HEK293 (cell line): ENCODE measurements at regions not wholly inside any gene's neighbourhood (a gene's known extent, or its start where the extent isn't known, plus 50 kb on each side); places are given as distances from the start of the nearest gene placed in this dataset.

Experiments used
- CTCF ChIA-PET: fragments of 350-600 bp; formaldehyde crosslinking; extraction: SDS; loops from one replicate; lab custom pipeline; 2021; ENCODE audit warnings: antibody characterized with exemption; lab: Yijun Ruan, JAX
- POLR2A ChIA-PET: fragments of 300-600 bp; formaldehyde crosslinking; extraction: SDS; loops from one replicate; lab custom pipeline; 2020; ENCODE audit warnings: antibody characterized with exemption, inconsistent platforms; lab: Yijun Ruan, JAX
- H3K27ac ChIP-seq: fragments of 200-500 bp; sonication (Bioruptor generic); 2 replicates; pipeline ENCODE4 v1.5.1; 2014; ENCODE audit warnings: low read depth, low read length, control low read depth, inconsistent platforms; ENCODE audit errors: extremely low read depth
- H3K36me3 ChIP-seq, 2 experiments: fragments of 200-500 bp in 1 of 2; sonication (Bioruptor generic) in 1 of 2; 1 replicate in 1 of 2; 2 replicates in 1 of 2; pipeline ENCODE4 v1.5.1; 2014 to 2017; ENCODE audit warnings: inconsistent platforms in 2 of 2, low read length in 2 of 2; ENCODE audit not compliant: control insufficient read depth in 2 of 2, insufficient read depth in 1 of 2
- H3K4me1 ChIP-seq: fragments of 200-500 bp; sonication (Bioruptor generic); 2 replicates; pipeline ENCODE4 v1.5.1; 2014; ENCODE audit warnings: mild to moderate bottlenecking, low read length, inconsistent platforms; ENCODE audit not compliant: control insufficient read depth, insufficient read depth
- H3K4me3 ChIP-seq: 2 replicates; pipeline ENCODE4 v1.5.1; 2011; ENCODE audit warnings: low read depth, mild to moderate bottlenecking, control low read depth, low read length, moderate library complexity
- H3K9me3 ChIP-seq: fragments of 200-500 bp; sonication (Bioruptor generic); 2 replicates; pipeline ENCODE4 v1.5.1; 2014; ENCODE audit warnings: low read depth, low read length, inconsistent platforms; ENCODE audit not compliant: control insufficient read depth, insufficient read depth
- GLI2 ChIP-seq: fragments of 450-650 bp; formaldehyde crosslinking; IDR thresholded peaks from 2 replicates; pipeline ENCODE4; 2017; ENCODE audit warnings: missing biosample characterization, missing genetic modification characterization, low read depth, borderline replicate concordance
- KLF8 ChIP-seq: fragments of 450-650 bp; formaldehyde crosslinking; IDR thresholded peaks from 2 replicates; pipeline ENCODE4 v1.5.1; 2016; ENCODE audit warnings: missing biosample characterization, missing genetic modification characterization
- OSR2 ChIP-seq: fragments of 450-650 bp; formaldehyde crosslinking; IDR thresholded peaks from 2 replicates; pipeline ENCODE4 v1.5.1; 2016; ENCODE audit warnings: missing biosample characterization, missing genetic modification characterization
- ZBTB20 ChIP-seq: fragments of 450-650 bp; formaldehyde crosslinking; IDR thresholded peaks from 2 replicates; pipeline ENCODE4 v1.5.1; 2016; ENCODE audit warnings: missing biosample characterization, missing genetic modification characterization
- ZBTB44 ChIP-seq: fragments of 450-650 bp; IDR thresholded peaks from 2 replicates; pipeline ENCODE4 v1.5.1; 2018; ENCODE audit warnings: missing biosample characterization, mild to moderate bottlenecking, missing genetic modification characterization
- ZEB2 ChIP-seq: fragments of 450-650 bp; formaldehyde crosslinking; IDR thresholded peaks from 2 replicates; pipeline ENCODE4 v1.5.1; 2016; ENCODE audit warnings: missing biosample characterization, missing genetic modification characterization
- ZFP69B ChIP-seq: fragments of 450-650 bp; formaldehyde crosslinking; IDR thresholded peaks from 2 replicates; pipeline ENCODE4 v1.5.1; 2016; ENCODE audit warnings: missing biosample characterization, missing genetic modification characterization
- ZNF133 ChIP-seq: fragments of 450-650 bp; formaldehyde crosslinking; IDR thresholded peaks from 2 replicates; pipeline ENCODE4 v1.5.1; 2016; ENCODE audit warnings: missing biosample characterization, missing genetic modification characterization
- ZNF148 ChIP-seq: fragments of 450-650 bp; formaldehyde crosslinking; IDR thresholded peaks from 2 replicates; pipeline ENCODE4 v1.5.0; 2017; ENCODE audit warnings: missing biosample characterization, missing genetic modification characterization, borderline replicate concordance
- ZNF239 ChIP-seq: fragments of 450-650 bp; formaldehyde crosslinking; IDR thresholded peaks from 2 replicates; pipeline ENCODE4 v1.5.1; 2016; ENCODE audit warnings: missing biosample characterization, missing genetic modification characterization
- ZNF658 ChIP-seq: fragments of 450-650 bp; formaldehyde crosslinking; IDR thresholded peaks from 2 replicates; pipeline ENCODE4; 2016; ENCODE audit warnings: missing biosample characterization, missing genetic modification characterization
- ZNF670 ChIP-seq: fragments of 450-650 bp; formaldehyde crosslinking; IDR thresholded peaks from 2 replicates; pipeline ENCODE4 v1.5.1; 2016; ENCODE audit warnings: missing biosample characterization, missing genetic modification characterization, low read depth
- ZSCAN30 ChIP-seq: fragments of 450-650 bp; IDR thresholded peaks from 2 replicates; pipeline ENCODE4 v1.5.1; 2018; ENCODE audit warnings: missing biosample characterization, mild to moderate bottlenecking, missing genetic modification characterization, moderate library complexity
- TF ChIP-seq, protein P1 (sequence below): fragments of 450-650 bp; formaldehyde crosslinking; IDR thresholded peaks from 2 replicates; pipeline ENCODE4 v1.5.1; 2016; ENCODE audit warnings: missing biosample characterization, missing genetic modification characterization
- TF ChIP-seq, protein P2 (sequence below): sonication (generic); formaldehyde crosslinking; IDR thresholded peaks from 2 replicates; pipeline ENCODE4 v1.8.1; 2022; ENCODE audit warnings: mild to moderate bottlenecking, moderate library complexity, missing genetic modification reagents
- TF ChIP-seq, protein P3 (sequence below): fragments of 450-650 bp; formaldehyde crosslinking; IDR thresholded peaks from 2 replicates; pipeline ENCODE4 v1.5.1; 2016; ENCODE audit warnings: missing biosample characterization, missing genetic modification characterization
- TF ChIP-seq, protein P4 (sequence below): fragments of 450-650 bp; formaldehyde crosslinking; conservative IDR thresholded peaks from 2 replicates; pipeline ENCODE4 v1.5.1; 2016; ENCODE audit warnings: low read depth, missing biosample characterization, missing genetic modification characterization
- TF ChIP-seq, protein P5 (sequence below): fragments of 450-650 bp; formaldehyde crosslinking; IDR thresholded peaks from 2 replicates; pipeline ENCODE4 v1.5.1; 2016; ENCODE audit warnings: missing biosample characterization, missing genetic modification characterization
- TF ChIP-seq, protein P6 (sequence below): fragments of 450-650 bp; IDR thresholded peaks from 2 replicates; pipeline ENCODE4 v1.5.1; 2018; ENCODE audit warnings: missing biosample characterization, missing genetic modification characterization

DNA sequence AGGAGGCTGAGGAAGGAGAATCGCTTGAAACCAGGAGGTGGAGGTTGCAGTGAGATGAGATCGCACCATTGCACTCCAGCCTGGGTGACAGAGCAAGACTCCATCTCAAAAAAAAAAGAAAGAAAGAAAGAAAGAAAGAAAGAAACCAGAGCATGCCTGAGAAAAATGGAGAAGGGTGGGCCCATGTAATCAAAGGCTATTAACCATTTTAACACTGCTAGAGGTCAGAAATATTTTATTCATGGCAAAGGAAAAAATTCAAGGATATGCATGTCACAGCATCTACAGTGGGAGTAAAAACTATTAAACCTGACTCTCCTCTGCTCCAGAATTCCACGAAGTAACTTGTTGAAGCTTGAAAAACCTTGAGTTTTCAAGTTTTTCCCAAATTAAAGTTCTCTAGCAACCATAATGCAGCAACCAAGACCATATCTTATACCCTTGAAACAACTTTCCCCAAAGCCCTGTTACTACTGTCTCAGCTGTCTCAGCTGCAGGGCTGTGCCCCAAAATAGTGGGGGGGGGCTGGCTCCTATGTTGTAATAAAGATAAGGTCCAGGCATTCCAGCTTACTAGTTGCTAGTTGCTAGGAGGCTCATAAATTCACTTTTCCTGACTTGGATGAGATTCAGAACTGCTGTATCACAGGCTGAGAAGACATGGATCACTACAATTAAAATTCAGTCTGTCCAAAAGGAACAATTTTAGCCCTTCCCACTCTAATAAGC, 112.9 kb upstream of the SOD1 start:
- ChIA-PET POLR2A (interaction anchor here (3.0 kb wide), 1 partner anchor 12 kb away, joined by 28 read pairs; no protein-coding TSS in a partner anchor), CTCF (interaction anchor here (0.6 to 3.5 kb wide), 6 partner anchors 8 to 1487 kb away, joined by 3 to 25 read pairs (median 5); no protein-coding TSS in a partner anchor)
- H3K36me3 ChIP-seq: peaks cover 0 to 5% of the 10 kb centered on the region in 2 experiments; a peak in 1 of 3 replicates
- H3K9me3 ChIP-seq: no peaks in the 10 kb centered on the region
- H3K27ac ChIP-seq: no peak overlapping the region
- peaks cover 16% of the 10 kb centered on the region for H3K4me1 ChIP-seq
- H3K4me3 ChIP-seq: no peak overlapping the region
- no peak for TF ChIP-seq GLI2 (tag by site-specific recombination)
- TF ChIP-seq ZNF239 (tag by site-specific recombination): no peak
- no peak for TF ChIP-seq ZNF670 (tag by site-specific recombination)
- TF ChIP-seq ZNF658 (tag by site-specific recombination): no peak
- no peak for TF ChIP-seq ZEB2 (tag by site-specific recombination)
- no peak for TF ChIP-seq KLF8
- TF ChIP-seq ZNF133 (tag by site-specific recombination): no peak
- peak; percentile 53; the same call in 1 of the 2 replicates for TF ChIP-seq ZBTB44 (tag by site-specific recombination)
- TF ChIP-seq, protein P1, sequence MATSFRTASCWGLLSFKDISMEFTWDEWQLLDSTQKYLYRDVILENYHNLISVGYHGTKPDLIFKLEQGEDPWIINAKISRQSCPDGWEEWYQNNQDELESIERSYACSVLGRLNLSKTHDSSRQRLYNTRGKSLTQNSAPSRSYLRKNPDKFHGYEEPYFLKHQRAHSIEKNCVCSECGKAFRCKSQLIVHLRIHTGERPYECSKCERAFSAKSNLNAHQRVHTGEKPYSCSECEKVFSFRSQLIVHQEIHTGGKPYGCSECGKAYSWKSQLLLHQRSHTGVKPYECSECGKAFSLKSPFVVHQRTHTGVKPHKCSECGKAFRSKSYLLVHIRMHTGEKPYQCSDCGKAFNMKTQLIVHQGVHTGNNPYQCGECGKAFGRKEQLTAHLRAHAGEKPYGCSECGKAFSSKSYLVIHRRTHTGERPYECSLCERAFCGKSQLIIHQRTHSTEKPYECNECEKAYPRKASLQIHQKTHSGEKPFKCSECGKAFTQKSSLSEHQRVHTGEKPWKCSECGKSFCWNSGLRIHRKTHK: no peak
- peak; percentile 62 for TF ChIP-seq OSR2
- TF ChIP-seq, protein P2, sequence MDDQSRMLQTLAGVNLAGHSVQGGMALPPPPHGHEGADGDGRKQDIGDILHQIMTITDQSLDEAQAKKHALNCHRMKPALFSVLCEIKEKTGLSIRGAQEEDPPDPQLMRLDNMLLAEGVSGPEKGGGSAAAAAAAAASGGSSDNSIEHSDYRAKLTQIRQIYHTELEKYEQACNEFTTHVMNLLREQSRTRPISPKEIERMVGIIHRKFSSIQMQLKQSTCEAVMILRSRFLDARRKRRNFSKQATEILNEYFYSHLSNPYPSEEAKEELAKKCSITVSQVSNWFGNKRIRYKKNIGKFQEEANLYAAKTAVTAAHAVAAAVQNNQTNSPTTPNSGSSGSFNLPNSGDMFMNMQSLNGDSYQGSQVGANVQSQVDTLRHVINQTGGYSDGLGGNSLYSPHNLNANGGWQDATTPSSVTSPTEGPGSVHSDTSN (CRISPR knock-in tag): no peak
- TF ChIP-seq, protein P3, sequence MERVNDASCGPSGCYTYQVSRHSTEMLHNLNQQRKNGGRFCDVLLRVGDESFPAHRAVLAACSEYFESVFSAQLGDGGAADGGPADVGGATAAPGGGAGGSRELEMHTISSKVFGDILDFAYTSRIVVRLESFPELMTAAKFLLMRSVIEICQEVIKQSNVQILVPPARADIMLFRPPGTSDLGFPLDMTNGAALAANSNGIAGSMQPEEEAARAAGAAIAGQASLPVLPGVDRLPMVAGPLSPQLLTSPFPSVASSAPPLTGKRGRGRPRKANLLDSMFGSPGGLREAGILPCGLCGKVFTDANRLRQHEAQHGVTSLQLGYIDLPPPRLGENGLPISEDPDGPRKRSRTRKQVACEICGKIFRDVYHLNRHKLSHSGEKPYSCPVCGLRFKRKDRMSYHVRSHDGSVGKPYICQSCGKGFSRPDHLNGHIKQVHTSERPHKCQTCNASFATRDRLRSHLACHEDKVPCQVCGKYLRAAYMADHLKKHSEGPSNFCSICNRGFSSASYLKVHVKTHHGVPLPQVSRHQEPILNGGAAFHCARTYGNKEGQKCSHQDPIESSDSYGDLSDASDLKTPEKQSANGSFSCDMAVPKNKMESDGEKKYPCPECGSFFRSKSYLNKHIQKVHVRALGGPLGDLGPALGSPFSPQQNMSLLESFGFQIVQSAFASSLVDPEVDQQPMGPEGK (tag by site-specific recombination): peak; percentile 77
- TF ChIP-seq, protein P4, sequence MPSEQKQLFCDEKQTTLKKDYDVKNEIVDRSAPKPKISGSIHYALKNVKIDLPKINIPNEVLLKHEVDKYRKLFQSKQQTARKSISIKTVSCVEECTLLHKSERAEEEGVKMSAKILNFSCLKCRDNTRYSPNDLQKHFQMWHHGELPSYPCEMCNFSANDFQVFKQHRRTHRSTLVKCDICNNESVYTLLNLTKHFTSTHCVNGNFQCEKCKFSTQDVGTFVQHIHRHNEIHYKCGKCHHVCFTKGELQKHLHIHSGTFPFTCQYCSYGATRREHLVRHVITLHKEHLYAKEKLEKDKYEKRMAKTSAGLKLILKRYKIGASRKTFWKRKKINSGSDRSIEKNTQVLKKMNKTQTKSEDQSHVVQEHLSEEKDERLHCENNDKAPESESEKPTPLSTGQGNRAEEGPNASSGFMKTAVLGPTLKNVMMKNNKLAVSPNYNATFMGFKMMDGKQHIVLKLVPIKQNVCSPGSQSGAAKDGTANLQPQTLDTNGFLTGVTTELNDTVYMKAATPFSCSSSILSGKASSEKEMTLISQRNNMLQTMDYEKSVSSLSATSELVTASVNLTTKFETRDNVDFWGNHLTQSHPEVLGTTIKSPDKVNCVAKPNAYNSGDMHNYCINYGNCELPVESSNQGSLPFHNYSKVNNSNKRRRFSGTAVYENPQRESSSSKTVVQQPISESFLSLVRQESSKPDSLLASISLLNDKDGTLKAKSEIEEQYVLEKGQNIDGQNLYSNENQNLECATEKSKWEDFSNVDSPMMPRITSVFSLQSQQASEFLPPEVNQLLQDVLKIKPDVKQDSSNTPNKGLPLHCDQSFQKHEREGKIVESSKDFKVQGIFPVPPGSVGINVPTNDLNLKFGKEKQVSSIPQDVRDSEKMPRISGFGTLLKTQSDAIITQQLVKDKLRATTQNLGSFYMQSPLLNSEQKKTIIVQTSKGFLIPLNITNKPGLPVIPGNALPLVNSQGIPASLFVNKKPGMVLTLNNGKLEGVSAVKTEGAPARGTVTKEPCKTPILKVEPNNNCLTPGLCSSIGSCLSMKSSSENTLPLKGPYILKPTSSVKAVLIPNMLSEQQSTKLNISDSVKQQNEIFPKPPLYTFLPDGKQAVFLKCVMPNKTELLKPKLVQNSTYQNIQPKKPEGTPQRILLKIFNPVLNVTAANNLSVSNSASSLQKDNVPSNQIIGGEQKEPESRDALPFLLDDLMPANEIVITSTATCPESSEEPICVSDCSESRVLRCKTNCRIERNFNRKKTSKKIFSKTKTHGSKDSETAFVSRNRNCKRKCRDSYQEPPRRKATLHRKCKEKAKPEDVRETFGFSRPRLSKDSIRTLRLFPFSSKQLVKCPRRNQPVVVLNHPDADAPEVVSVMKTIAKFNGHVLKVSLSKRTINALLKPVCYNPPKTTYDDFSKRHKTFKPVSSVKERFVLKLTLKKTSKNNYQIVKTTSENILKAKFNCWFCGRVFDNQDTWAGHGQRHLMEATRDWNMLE: no peak
- no peak for TF ChIP-seq ZSCAN30 (tag by site-specific recombination)
- TF ChIP-seq, protein P5, sequence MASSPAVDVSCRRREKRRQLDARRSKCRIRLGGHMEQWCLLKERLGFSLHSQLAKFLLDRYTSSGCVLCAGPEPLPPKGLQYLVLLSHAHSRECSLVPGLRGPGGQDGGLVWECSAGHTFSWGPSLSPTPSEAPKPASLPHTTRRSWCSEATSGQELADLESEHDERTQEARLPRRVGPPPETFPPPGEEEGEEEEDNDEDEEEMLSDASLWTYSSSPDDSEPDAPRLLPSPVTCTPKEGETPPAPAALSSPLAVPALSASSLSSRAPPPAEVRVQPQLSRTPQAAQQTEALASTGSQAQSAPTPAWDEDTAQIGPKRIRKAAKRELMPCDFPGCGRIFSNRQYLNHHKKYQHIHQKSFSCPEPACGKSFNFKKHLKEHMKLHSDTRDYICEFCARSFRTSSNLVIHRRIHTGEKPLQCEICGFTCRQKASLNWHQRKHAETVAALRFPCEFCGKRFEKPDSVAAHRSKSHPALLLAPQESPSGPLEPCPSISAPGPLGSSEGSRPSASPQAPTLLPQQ (tag by site-specific recombination): peak; percentile 74; the same call in 1 of the 2 replicates
- TF ChIP-seq, protein P6, sequence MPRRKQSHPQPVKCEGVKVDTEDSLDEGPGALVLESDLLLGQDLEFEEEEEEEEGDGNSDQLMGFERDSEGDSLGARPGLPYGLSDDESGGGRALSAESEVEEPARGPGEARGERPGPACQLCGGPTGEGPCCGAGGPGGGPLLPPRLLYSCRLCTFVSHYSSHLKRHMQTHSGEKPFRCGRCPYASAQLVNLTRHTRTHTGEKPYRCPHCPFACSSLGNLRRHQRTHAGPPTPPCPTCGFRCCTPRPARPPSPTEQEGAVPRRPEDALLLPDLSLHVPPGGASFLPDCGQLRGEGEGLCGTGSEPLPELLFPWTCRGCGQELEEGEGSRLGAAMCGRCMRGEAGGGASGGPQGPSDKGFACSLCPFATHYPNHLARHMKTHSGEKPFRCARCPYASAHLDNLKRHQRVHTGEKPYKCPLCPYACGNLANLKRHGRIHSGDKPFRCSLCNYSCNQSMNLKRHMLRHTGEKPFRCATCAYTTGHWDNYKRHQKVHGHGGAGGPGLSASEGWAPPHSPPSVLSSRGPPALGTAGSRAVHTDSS (tag by site-specific recombination): no peak
- no peak for TF ChIP-seq ZBTB20 (tag by site-specific recombination)
- TF ChIP-seq ZFP69B (tag by site-specific recombination): peak; percentile 57
- TF ChIP-seq ZNF148 (tag by site-specific recombination): no peak
